GM21515 (cell line): ENCODE measurements at regions not wholly inside any gene's neighbourhood (a gene's known extent, or its start where the extent isn't known, plus 50 kb on each side); places are given as distances from the start of the nearest gene placed in this dataset.

ENCODE experiments used
- ATAC-seq: cut with Tn5 transposase; IDR thresholded peaks from one replicate; pipeline ENCODE4 v1.9.1; 2021; ENCODE audit not compliant: unreplicated experiment

- no peak for ATAC-seq
These were observed 63.0 kb upstream of the CCBE1 start for GRCh38 chr18:59760212-59760611.

DNA sequence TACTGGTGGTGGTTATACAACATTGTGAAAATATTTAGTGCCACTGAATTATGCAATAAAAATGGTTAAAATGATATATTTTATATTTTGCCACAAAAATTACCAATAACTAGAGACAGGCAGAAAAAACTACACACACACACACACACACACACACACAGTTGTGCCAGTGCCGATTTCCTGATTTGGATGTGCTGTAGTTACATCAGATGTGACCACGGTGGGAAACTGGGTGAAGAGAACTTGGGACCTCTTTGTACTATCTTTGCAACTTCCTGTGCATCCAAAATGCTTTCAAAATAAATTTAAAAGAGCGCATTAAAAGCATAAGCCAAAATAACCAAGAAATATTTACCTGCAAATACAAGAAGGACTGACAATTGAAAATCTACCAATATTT is 61.6 kb upstream of the CCBE1 start:
- ATAC-seq = no peak

DNA sequence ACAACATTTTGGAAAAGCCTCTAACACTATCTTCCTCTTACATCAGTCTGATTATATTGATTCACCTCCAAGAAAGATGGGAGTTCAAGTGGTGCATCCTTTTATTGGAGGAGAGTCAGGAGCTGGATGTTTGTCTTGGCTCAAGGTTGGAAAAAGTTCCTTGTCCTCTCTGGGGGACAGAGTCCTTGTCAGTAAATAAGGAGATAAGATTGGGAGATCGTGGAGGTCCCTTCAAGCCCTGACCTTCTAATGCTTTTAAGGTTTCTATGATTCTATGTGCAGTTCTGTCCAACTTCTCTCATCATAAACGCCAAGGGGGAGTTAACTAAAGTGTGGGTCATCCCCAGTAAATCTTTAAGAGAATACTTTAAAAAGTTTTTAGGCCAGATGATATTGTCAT is 60.9 kb upstream of the CCBE1 start:
- no peak for ATAC-seq

- no peak for ATAC-seq
These were observed 55.4 kb upstream of the CCBE1 start for GRCh38 chr18:59752666-59753065.

GRCh38 chr18:59751186-59751585 is 54.0 kb upstream of the CCBE1 start:
- ATAC-seq = no peak

DNA sequence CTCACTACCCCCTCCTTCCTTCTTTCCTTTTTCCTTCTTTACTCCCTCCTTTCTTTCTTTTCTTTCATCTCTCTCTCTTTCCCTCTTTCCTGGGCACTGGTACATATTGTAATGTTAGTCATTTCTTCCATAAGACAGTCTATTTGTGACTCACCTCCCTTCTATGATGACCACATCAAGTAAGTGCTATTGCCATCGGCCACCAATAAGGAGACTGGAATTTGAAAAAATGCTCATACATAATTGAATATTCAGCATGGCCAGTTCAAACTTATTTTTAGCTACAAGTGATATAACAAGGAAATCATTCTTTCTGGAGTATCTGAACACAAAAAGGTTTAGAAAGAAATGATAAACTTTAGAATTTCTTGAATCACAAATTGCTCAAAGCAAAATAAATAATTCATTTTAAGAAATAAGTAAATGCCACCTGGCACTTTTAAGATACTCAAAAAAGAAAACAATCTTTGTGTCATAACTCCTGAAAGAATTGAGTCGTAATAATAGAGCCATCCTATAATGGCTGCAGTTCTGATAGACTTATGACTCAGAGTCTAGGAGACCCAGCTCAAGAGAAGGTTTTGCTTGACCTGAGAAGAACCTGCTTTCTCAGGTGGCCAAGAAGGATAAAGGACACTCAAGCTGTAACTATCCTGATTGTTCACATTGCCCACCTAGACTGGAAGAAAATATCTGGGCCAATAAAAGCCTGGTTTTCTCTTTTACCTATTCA is 51.6 kb upstream of the CCBE1 start:
- ATAC-seq = no peak
